HG03135 (cell line): ENCODE measurements at regions not wholly inside any gene's neighbourhood (a gene's known extent, or its start where the extent isn't known, plus 50 kb on each side); places are given as distances from the start of the nearest gene placed in this dataset.

Experiments used
- ATAC-seq: cut with Tn5 transposase; IDR thresholded peaks from one replicate; pipeline ENCODE4 v1.9.1; 2021; ENCODE audit warnings: mild to moderate bottlenecking, moderate library complexity; ENCODE audit not compliant: unreplicated experiment

- peak; percentile 71 for ATAC-seq
Measured at GRCh38 chr5:57338068-57338867, 144.3 kb downstream of the ACTBL2 start.

- ATAC-seq = no peak
Measured at GRCh38 chr5:57335092-57335660, 147.4 kb downstream of the ACTBL2 start.

- ATAC-seq = no peak
Measured at GRCh38 chr5:57334475-57334874, 148.1 kb downstream of the ACTBL2 start.

GRCh38 chr5:57332361-57332760, 150.2 kb downstream of the ACTBL2 start:
- ATAC-seq = no peak

- ATAC-seq = no peak
Measured at GRCh38 chr5:57327561-57328367, 153.9 kb downstream of the GPBP1 start.

GRCh38 chr5:57325678-57326397, 152.0 kb downstream of the GPBP1 start:
- no peak for ATAC-seq

GRCh38 chr5:57324861-57325260, 151.0 kb downstream of the GPBP1 start:
- no peak for ATAC-seq

- no peak for ATAC-seq
Measured at GRCh38 chr5:57324181-57324580, 150.3 kb downstream of the GPBP1 start.

GRCh38 chr5:57320582-57320981, 146.7 kb downstream of the GPBP1 start:
- no peak for ATAC-seq

- ATAC-seq = no peak
Measured at GRCh38 chr5:57319628-57320027, 145.8 kb downstream of the GPBP1 start.

- ATAC-seq = no peak
Measured at GRCh38 chr5:57318251-57318650, 144.4 kb downstream of the GPBP1 start.

GRCh38 chr5:57317341-57317740, 143.5 kb downstream of the GPBP1 start:
- no peak for ATAC-seq

- ATAC-seq = no peak
Measured at GRCh38 chr5:57316798-57317327, 143.0 kb downstream of the GPBP1 start.

- no peak for ATAC-seq
Measured at GRCh38 chr5:57315941-57316340, 142.1 kb downstream of the GPBP1 start.
